ENCODE measurements at regions not wholly inside any gene's neighbourhood (a gene's known extent, or its start where the extent isn't known, plus 50 kb on each side); places are given as distances from the start of the nearest gene placed in this dataset.
"Not testable (repeated sequence)": the region's sequence is repeated elsewhere in the genome, so short reads cannot be mapped to it uniquely, and the experiment has no call there.

DNA sequence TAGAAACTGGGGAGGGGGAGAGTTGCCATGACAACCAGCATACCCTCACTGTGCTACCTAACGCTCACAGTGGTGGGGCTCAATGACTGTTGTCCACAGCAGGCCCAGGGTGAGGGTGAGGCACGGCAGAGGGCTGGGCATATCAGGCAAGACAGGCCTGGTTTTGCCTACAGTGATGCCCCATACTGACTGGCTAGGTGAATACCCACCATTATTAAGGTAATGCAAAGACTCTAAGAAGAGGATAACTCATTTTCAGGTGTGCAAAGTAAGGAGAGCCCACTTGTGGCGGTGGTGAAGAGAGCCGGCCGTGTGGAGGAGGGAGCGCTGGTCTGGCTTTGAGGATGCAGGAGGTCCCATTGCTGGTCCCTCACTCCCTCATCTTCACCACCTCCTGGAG, 422.3 kb downstream of the FUT8 start:
- no peak for DNase-seq (ENCODE audit: low read depth)

DNA sequence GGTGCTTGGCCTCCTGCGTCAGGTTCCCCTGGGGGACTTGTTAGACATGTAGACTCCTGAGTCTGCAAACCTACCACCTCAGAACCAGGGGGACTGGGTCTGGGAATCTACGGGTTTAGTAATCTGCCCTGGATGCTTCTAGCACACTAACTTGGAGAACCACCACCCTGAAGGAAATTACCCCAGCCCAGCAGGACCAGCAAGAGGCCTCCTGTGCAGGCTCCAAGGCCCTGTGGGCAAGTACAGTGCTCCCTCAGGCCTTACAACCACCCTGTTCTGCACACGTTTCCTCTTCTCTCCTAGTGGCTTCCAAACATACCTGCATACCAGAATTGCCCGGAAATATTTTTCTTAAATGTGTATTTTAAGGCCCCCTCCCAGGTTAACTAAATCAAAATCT, 423.0 kb downstream of the FUT8 start:
- no peak for DNase-seq (ENCODE audit: low read depth)

DNA sequence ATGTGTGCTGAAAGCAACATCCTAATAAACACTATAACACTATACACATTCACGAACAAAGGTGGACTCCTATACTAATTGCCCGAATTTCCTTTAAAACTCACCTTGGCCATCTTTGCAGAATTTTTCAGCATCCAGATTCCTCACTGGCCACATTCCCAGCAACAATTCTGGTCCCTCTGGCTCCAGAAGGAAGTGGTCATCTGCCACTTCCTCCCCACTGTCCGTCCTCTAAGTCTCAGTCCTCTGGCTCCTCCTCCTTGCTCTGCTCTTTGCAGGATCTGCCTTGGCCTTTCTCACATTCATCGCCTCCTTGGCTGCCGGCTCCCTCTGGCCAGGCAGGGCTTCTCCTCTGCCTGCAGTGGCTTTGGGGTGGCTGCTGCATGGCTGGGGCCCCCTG, 426.0 kb downstream of the FUT8 start:
- DNase-seq (ENCODE audit: low read depth), result no peak

DNA sequence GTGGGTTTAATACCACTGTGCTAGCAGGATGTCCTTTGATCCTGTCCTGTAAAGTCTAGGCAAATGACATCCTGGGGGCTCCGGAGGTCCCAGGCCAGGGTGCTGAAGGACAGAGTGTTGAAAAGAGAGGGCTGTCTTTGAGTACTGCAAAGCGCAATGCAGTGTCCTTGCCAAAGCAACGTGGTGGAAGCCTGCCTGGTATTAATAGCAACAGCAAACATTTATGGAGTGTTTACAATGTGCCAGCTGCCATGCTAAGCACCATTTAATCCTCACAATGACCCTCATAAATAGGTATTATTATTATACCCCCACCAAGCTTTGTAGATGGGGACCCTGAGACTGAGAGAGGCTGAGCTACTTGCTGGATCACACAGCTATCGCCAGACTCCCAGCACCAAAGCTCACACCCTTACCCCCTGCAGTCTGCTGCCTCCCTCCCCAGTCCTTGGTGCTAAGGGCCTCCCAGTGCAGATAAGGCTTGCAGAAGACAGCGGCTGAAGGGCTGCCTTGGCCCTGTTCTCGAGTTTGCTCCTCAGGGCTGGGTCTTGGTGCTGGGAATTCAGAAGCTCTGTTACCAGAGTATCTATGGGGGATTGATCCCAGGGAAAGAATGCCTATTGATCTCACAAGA, 427.7 kb downstream of the FUT8 start:
- DNase-seq (ENCODE audit: low read depth), result no peak

DNA sequence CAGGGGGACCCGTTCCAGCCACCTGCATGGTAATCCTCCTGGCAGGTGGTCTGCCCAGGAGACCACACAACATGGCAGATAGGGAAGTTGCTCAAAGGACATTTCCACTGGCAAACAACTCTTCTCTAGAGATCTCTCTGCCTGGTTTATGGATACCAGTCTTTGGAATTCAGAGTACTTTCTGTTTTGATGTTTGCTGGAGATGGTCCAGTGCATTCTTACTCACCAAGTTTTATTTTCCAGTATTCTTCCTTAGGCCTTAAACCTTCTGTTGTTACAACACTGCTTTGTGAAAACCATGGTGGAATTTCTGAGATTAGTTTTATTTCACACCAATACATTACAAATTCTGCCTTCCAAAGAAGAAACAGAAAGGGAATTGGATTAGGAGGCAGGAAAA, 428.3 kb downstream of the FUT8 start:
- no peak for DNase-seq (ENCODE audit: low read depth)

DNA sequence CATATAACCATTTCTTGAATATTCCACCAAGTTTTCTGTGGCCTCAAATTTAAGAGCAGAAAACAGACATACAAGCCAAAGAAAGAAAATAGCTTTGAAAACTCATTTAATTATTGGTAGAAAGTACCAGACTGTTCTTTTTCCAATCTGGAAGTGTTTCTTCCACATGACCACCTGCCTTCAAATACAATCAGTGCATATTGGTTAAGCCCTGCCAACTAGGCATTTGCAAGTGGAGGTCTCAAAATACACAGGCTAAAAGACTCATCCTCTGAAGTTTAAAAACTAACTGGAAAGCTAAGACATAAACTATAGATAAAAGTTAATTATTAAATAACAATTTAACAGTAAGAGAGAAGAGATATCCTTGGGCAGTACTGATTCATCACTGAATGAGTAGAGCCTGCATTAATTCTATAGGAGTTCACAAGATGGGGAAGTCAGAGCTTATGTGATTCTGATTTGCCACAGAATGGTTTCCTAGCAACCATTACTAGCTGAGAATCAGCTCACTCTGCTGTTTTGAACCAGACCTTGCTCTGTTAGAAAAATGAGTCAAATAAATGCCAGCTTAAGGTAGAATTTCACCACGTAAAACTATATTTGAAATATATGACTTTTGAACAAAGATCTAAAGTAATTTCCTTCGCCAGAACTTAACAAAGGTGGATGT, 433.8 kb downstream of the FUT8 start:
- DNase-seq (ENCODE audit: low read depth), result no peak

DNA sequence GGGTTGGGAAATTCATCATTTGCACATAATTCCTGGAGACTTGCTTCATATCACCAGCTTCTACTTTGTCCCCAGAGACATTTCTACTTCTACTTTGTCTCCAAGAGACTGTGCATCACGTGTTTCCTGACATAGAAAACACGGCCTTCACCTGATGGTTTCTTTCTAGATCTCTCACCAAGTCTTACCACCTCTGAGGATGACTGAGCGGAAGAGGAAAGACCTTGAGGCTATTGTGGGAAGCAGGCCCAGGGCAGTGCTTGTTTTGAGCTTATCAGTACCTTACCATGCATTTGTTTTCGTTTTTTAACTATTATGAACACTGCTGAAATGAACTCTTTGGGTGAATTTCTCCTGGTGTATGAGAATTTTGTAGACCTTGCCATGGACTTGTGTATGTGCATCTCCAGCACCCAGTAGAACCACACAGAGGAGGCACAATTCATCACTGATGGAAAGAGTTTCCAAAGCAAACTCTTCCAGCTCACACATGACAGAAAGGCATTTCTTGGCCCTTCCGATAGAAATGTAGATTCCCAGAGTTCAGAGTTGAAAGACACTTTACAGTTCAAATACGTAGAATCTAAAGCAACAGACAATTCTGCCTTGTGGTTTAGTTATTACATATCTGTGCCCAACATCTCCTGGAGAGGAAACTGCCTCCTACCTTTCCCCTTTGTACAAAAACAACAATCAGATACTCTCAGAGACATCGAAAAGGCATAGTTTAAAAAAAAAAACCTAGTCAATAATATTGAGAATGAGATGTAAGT, 434.7 kb downstream of the FUT8 start:
- no peak for DNase-seq (ENCODE audit: low read depth)

DNA sequence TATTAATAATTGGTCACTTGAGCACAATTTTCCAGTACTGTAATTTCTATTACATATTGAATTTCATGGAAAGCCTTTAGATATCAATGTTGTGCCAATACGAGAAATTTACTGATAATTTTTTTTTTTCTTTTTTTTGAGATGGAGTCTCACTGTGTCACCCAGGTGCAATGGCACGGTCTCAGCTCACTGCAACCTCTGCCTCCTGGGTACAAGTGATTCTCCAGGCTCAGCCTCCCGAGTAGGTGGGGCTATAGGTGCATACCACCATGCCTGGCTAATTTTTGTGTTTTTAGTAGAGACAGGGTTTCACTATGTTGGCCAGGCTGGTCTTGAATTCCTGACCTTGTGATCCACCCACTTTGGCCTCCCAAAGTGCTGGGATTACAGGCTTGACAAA, 435.4 kb downstream of the FUT8 start:
- DNase-seq (ENCODE audit: low read depth), result not testable (repeated sequence)

DNA sequence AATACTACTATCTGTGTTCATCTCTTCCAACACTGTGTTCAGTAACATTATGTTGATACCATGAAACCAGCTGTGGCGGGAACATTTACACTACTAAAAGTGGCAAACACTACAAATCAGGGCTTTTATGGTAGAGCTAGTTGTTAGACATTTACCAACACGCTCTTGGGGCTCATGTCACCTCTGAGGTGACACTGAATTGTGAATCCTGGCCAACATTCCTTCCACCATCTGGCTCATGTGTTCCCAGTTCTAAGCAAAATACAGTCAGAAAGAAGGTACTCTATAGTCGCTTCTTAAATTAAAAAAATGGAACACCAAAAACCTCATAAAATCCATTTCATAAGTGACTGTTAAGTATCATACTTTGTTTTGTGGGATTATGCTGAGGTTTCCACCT, 436.6 kb downstream of the FUT8 start:
- no peak for DNase-seq (ENCODE audit: low read depth)

DNA sequence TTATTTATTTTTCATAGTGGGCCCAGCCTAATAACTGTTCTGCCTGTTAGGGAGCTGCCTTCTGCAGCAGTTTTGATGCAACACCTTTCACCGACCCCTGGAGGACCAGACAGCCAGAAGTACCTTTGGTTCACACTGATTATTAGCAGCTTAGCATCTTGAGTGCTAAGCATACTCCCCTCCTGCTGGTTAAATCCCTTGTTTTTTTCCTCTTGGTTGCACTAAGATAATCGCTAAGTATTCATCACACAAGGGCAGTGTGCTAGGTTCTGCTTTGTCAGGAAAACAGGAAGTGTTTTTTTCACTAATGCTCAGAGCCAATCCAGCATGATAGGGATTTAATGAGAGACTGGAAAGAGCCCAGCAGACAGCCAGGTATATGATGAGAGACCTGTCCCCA, 437.0 kb downstream of the FUT8 start:
- DNase-seq (ENCODE audit: low read depth), result no peak

DNA sequence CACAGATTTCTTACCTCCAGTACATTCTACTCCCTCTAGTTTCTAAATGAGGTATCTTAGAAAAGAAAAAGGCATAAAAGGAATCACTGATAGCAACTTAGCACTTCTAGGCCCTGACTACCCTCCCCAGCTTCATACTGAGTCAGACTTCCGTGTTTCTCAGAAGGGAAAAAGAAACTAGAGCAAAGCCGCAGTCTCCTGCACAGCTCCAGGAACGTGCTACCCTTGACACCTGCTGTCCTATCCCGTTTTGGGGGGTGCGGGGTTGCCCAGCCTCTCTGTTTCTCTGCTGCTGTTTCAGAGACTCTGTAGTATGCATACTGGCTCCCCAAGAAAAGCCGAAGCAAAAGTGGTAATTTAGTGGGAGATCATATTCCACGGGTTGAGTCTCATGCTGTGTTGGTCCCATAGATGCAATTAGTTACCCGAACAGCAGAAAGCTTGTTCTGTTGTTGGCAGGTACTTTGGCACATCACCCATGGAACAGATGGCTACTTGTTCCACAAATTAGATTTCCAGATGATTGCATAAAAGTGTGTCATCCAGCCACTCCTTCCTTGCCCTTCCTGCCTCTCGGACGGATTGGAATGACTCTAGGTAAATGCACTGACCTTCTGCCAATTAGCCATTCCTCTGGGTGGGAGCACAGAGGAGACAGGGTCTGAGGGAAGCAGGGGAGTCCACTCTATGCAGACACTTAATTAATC, 438.1 kb downstream of the FUT8 start:
- DNase-seq (ENCODE audit: low read depth), result no peak

DNA sequence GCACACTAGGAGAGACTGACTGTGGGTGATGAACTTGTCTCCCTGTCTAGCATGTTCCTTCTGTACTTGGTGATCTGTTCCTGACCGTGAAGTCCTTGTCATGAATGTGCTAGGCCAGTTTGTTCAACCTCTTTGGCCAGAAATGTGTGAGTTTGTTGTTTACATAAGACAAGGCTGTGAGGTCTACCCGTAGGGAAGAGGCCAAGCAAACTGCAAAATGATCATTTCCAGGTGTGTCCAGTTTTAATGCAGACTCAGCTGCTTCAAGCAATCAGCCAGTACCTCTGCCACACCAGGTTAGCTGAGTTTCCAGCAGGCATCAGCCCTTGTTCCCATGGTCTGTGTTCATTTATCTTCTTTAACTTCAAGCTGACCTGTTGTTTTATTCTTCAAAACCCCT, 440.2 kb downstream of the FUT8 start:
- DNase-seq (ENCODE audit: low read depth), result no peak

DNA sequence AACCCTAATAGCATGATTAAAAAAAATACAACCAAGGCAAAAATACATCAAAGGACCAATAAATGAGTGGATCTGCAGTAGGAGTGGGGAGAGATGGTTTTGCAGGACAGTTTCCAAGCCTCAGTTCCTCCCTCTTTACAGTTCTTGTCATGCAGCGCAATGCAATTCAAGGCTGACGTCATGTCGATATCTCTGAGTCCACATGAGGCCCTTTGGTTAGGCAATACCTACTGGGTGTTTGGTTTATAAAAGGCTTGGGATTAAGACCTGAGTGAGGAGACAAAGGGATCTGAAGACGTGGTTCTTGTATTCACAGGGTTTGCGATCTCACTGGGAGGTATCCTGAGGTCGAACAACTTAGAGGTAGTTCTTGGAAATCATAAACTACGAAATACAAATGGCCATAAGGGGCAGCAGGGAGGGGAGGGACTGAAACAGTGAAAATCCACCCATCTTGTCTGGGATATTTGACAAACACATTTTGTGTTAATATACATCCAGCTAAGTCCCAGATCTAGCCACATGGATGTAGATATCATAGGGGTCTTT, 441.0 kb downstream of the FUT8 start:
- DNase-seq (ENCODE audit: low read depth), result no peak

DNA sequence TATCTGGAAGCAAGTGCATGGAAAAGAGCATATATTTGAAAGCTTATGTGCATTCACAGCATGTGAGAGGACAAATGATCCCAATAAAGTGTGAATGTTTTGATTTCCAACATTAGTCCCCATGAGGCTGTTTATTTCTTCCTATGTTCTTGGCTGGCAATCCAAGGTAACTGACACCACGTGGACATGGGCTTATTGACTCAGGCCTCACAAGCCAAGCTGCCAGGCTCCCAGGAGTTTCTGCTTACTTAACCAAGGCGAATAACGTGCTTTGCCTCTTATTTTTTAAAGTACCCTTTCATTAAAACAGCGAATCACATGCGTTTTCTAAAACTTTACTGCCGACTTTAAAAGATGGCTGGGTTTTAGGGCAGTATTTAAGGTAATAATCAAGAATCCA, 441.7 kb downstream of the FUT8 start:
- no peak for DNase-seq (ENCODE audit: low read depth)

DNA sequence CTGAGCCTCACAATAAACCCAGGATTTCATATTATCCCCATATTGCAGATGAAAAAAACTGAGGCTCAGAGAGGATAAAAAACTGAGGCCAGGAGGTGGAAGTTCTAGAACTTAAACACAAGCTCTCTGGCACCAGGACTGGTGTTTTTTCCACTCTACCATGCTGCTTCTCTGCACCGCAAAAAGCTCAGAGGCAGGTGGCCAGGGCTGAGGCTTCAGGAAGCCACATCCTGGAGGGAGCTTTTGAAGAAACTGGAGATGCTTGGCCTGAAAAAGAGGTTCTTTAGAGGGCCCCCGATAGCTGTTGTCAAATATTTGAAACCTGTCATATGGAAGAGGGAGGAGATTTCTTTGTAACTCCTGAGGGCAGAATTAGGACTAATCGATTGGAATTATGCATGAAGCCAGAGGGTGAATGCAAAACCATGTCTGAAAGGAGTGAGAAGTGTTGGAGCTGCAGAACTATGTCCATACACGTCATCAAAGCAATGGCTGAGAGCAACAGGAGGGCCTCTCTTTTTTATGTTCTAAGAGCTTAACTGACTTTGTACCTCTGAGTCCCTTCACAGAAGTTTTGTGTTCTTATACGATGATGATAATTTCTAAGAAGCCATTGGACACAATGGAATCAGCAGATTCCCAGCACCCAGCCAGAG, 448.6 kb downstream of the FUT8 start:
- no peak for DNase-seq (ENCODE audit: low read depth)

DNA sequence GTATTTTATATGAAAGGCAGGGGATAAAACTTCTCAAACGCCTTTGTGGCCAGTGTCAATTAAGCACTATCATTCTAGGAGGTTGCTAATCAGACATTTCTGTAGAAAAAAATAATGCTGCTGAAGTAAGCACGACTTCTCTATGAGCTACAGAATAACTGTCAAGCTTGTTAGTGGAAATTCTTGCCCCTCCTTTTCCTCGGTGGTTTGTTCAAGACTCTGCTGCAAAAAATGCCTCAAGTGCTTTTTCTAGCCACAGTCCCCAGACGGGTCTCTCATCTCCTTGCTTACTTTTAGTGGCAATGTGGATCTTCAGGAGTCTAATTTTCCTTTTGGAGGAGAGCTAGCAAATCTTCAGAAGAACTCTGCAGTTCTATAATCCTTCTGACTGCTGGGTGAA, 452.0 kb downstream of the FUT8 start:
- no peak for DNase-seq (ENCODE audit: low read depth)

DNA sequence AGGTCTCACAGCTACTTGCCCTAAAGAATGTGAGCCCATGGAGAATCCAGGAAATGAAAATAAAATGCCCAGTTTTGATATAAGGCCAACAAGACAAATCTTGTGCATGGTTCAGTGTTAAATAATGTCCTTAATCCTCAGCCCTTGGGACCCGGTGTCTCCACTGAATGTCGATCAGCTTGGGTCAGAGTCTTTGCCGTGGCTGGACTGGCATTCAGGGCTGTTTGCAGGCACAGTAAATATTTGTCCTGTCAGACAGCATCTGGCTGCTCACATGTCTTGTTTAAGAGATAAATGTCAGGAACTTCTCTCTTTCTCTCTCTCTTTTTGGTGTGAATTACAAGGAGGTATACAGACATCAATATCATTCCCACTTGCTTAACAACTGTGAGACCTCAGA, 452.5 kb downstream of the FUT8 start:
- DNase-seq (ENCODE audit: low read depth), result no peak

DNA sequence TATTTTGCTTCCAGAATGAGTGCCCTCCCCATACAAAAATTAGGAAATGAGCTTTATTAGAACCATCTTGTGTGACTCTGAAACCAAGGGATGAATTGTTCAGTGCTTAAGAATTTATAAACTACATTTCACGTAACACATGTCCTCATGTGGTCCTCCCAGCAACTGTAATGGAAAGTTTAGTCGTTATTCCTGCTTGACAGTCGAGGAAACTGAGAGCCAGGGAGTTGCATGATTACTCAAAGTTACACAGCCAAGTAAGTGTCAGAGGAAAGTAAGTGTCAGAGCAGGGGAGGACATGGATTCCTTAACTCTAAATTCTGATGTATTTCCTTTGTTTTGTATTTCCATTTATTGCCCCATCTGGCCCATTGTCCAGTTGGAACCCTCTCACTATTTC, 453.9 kb downstream of the FUT8 start:
- no peak for DNase-seq (ENCODE audit: low read depth)

DNA sequence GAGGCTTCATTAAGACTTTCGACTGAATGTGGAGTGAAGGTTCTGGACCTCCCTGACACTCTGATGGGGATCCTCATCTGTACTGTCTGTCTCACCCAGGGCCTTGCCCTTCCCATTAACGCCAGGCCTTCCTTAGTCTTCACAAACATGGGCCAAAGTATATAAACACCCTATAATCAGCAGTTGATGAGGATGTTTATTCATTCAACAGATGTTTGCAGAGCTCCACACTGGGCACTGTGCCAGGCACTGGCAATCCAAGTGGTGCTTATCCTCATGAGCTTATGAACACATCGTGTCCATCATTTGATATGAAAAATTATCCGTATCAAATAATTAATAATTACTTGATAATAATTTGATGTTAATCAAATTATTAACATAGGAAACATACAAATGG, 454.4 kb downstream of the FUT8 start:
- DNase-seq (ENCODE audit: low read depth), result no peak

DNA sequence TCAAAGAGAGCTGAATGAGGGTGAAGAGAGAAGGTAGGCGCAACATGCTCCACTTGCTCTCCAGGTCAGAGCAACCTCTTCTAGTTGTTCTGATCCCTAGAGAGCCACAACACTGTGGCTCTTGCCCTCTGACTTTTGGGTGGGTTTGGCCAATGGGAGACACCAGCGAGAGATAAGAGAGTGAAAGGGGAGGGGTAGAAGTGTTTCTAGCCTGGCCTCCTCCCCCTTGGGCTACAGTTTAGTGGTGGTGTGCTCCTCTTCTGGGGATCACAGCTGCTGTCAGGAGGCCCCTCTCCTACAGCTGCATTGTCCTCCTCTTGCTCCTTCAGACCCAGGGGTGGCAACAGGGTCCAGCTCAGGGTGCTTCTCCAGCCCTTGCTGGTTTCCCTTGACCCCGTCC, 454.8 kb downstream of the FUT8 start:
- DNase-seq (ENCODE audit: low read depth), result no peak

DNA sequence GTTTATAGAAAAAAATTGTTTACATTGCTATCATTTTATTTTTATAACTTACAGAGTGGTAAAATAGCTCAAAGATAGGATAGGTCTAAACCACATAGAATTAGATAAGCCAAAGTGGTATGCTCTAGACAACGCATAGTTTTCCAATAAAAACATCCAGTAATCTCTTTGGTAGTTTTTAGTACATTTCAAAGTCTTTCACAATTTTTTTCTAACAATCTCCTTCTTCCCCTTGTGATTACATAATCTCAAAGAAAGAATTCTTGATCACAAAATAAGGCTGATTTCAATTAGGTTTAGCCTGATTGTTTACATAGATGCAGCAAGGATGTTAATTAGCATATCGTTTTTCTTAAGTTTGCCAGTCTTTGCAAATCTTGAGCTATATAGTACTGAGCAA, 460.0 kb downstream of the FUT8 start:
- DNase-seq (ENCODE audit: low read depth), result no peak

DNA sequence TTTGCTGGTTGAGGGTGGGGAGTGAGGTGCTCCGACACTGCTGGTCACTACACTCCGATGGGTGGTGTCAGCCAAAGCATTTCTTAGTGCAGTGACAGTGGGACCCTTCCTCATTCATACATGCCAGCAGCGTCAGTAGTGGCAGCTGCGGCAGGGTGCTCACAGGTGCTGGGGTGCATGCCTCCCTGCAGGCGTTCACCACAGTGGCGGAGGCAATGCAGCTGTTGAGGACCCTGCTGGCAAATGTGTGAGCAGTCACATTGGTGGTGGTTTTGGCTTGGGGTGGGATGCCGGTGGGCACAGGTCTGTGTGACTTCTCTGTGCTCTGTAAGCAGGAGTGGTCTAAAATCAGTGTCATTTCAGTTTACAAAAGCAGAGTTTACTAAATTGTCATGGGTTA, 464.6 kb downstream of the FUT8 start:
- no peak for DNase-seq (ENCODE audit: low read depth)

All from stimulated activated CD8-positive, alpha-beta memory T cell treated with anti-CD3 and anti-CD28 coated beads, Interleukin-15, amount 100 ng/mL, for 24 hours (primary cell).